ENCODE measurements at regions not wholly inside any gene's neighbourhood (a gene's known extent, or its start where the extent isn't known, plus 50 kb on each side); places are given as distances from the start of the nearest gene placed in this dataset.
"Not testable (repeated sequence)": the region's sequence is repeated elsewhere in the genome, so short reads cannot be mapped to it uniquely, and the experiment has no call there.

GRCh38 chr1:99553819-99554218, 92.1 kb upstream of the PALMD start:
- DNase-seq; ATAC-seq; intact Hi-C loops (cut with DNase I): not testable (repeated sequence)

GRCh38 chr1:99554727-99555126, 91.2 kb upstream of the PALMD start:
- no peak for DNase-seq
- ATAC-seq: no peak
- intact Hi-C loops (cut with DNase I): no loop called here

GRCh38 chr1:99557546-99558202, 88.2 kb upstream of the PALMD start:
- DNase-seq: no peak
- no peak for ATAC-seq
- intact Hi-C loops (cut with DNase I): no loop called here

GRCh38 chr1:99559166-99559565, 86.7 kb upstream of the PALMD start:
- DNase-seq (no peak), ATAC-seq (no peak)
- intact Hi-C loops (cut with DNase I): no loop called here

GRCh38 chr1:99560207-99561040, 85.5 kb upstream of the PALMD start:
- ATAC-seq: no peak
- intact Hi-C loops (cut with DNase I): no loop called here
- no peak for DNase-seq

GRCh38 chr1:99561952-99562351, 84.0 kb upstream of the PALMD start:
- intact Hi-C loops (cut with DNase I): no loop called here
- no peak for ATAC-seq
- no peak for DNase-seq

GRCh38 chr1:99565606-99566289, 80.2 kb upstream of the PALMD start:
- intact Hi-C loops (cut with DNase I): no loop called here
- no peak for DNase-seq
- no peak for ATAC-seq

- ATAC-seq (no peak), DNase-seq (no peak)
- intact Hi-C loops (cut with DNase I): no loop called here
Observed at GRCh38 chr1:99566290-99567021, 79.5 kb upstream of the PALMD start.

GRCh38 chr1:99570486-99571089, 75.3 kb upstream of the PALMD start:
- ATAC-seq: no peak

GRCh38 chr1:99571092-99571734, 74.7 kb upstream of the PALMD start:
- intact Hi-C loops (cut with DNase I): no loop called here
- ATAC-seq (no peak), DNase-seq (no peak)

More at GRCh38 chr1:99570486-99571089, 75.3 kb upstream of the PALMD start:
- intact Hi-C loops (cut with DNase I): no loop called here
- DNase-seq: no peak

- ATAC-seq (no peak), DNase-seq (no peak)
- intact Hi-C loops (cut with DNase I): no loop called here
Observed at GRCh38 chr1:99573431-99574217, 72.3 kb upstream of the PALMD start.

- intact Hi-C loops (cut with DNase I): no loop called here
- ATAC-seq (no peak), DNase-seq (no peak)
Observed at GRCh38 chr1:99577313-99577712, 68.6 kb upstream of the PALMD start.

GRCh38 chr1:99579691-99580172, 66.2 kb upstream of the PALMD start:
- peak in 1 of 2 donors; percentile 10 for ATAC-seq
- DNase-seq: no peak
- intact Hi-C loops (cut with DNase I): no loop called here

- DNase-seq (peak; percentile 71), ATAC-seq (peak; percentile 83 to 99)
- intact Hi-C loops (cut with DNase I): no loop called here
Observed at GRCh38 chr1:99580451-99580850, 65.5 kb upstream of the PALMD start.

- intact Hi-C loops (cut with DNase I): no loop called here
- ATAC-seq (no peak), DNase-seq (no peak)
Observed at GRCh38 chr1:99587008-99587407, 58.9 kb upstream of the PALMD start.

GRCh38 chr1:99589186-99589636, 56.7 kb upstream of the PALMD start:
- DNase-seq (no peak), ATAC-seq (peak in 1 of 2 donors; percentile 65)
- intact Hi-C loops (cut with DNase I): no loop called here

GRCh38 chr1:99590578-99591209, 55.2 kb upstream of the PALMD start:
- peak; percentile 60 for DNase-seq
- intact Hi-C loops (cut with DNase I): loop anchor here in 1 of 2 donors (10.0 kb wide), 1 partner anchor 86 kb away; no protein-coding TSS in a partner anchor
- ATAC-seq: peak; percentile 79 to 82

Data from left cardiac atrium (tissue), 4 donors.